A549 (cell line): ENCODE measurements at regions not wholly inside any gene's neighbourhood (a gene's known extent, or its start where the extent isn't known, plus 50 kb on each side); places are given as distances from the start of the nearest gene placed in this dataset.

ENCODE experiments used
- ATAC-seq, 2 experiments: fragments of 200-7000 bp in 1 of 2; fragments of >200 bp in 1 of 2; cut with Nextera tagmentation in 1 of 2; cut with Tn5 transposase in 1 of 2; 3 replicates each; pipeline versions ENCODE4 v1.8.0 to v1.9.1; 2018 to 2020; ENCODE audit warnings: mild to moderate bottlenecking in 1 of 2, moderate library complexity in 1 of 2
- CTCF ChIA-PET: fragments of 300-600 bp; sonication (Branson Sonifier 250); formaldehyde crosslinking; extraction: SDS; loops from one replicate; lab custom pipeline; 2021; ENCODE audit warnings: antibody characterized with exemption, inconsistent platforms; lab: Yijun Ruan, JAX
- POLR2A ChIA-PET: fragments of 350-600 bp; formaldehyde crosslinking; extraction: SDS; loops from one replicate; lab custom pipeline; 2021; ENCODE audit warnings: antibody characterized with exemption, inconsistent platforms; lab: Yijun Ruan, JAX
- DNase-seq, 2 experiments: peaks; one replicate each; pipeline versions ENCODE4 v3.0.0 to v3.0.0-alpha.2; 2011 to 2016; ENCODE audit warnings: low read depth in 1 of 2, low spot score in 1 of 2
- FAIRE-seq: peaks from 2 replicates; lab custom pipeline; 2011; peaks lifted over from hg19 to GRCh38; lab: Jason Lieb, UNC
- H3K27ac ChIP-seq, 2 experiments: fragments of >200 bp; sonication (Bioruptor Twin); formaldehyde crosslinking; 3 replicates each; pipeline ENCODE4 v1.5.1; 2016 to 2017
- H3K4me1 ChIP-seq: fragments of >200 bp; sonication (Bioruptor Twin); formaldehyde crosslinking; 3 replicates; pipeline ENCODE4 v1.6.1; 2016
- H3K4me2 ChIP-seq: fragments of >200 bp; sonication (Bioruptor Twin); formaldehyde crosslinking; 3 replicates; pipeline ENCODE4 v1.6.1; 2016
- H3K4me3 ChIP-seq: fragments of >200 bp; sonication (Bioruptor Twin); formaldehyde crosslinking; 3 replicates; pipeline ENCODE4 v1.5.1; 2016
- H3K9me3 ChIP-seq: fragments of >200 bp; sonication (Bioruptor Twin); formaldehyde crosslinking; 3 replicates; pipeline ENCODE4 v1.6.1; 2016
- BHLHE40 ChIP-seq: IDR thresholded peaks from 2 replicates; pipeline ENCODE4 v1.6.1; 2012; ENCODE audit warnings: low read depth, low read length, inconsistent platforms
- CBX8 ChIP-seq: fragments of 200-600 bp; sonication (generic); IDR thresholded peaks from 2 replicates; pipeline ENCODE4 v1.6.1; 2016
- FOSB ChIP-seq: fragments of 250-450 bp; sonication (Bioruptor Pico); IDR thresholded peaks from 2 replicates; pipeline ENCODE4 v1.5.0; 2020; ENCODE audit warnings: mild to moderate bottlenecking, moderate library complexity
- FOSL2 ChIP-seq, 2 experiments: fragments of 450-650 bp in 1 of 2; fragments of >200 bp in 1 of 2; sonication (Bioruptor Twin) in 1 of 2; formaldehyde crosslinking; IDR thresholded peaks; 2 replicates each; pipeline versions ENCODE4 v1.5.0 to v1.6.1; 2016 to 2020; ENCODE audit warnings: mild to moderate bottlenecking in 1 of 2, moderate library complexity in 1 of 2
- GATA3 ChIP-seq: IDR thresholded peaks from 2 replicates; pipeline ENCODE4 v1.6.1; 2012; ENCODE audit warnings: borderline replicate concordance
- HDAC2 ChIP-seq: fragments of 200-600 bp; sonication (generic); IDR thresholded peaks from 2 replicates; pipeline ENCODE4 v1.6.1; 2016
- HEYL ChIP-seq: fragments of 250-450 bp; sonication (Bioruptor Pico); IDR thresholded peaks from 2 replicates; pipeline ENCODE4 v1.8.0; 2021; ENCODE audit warnings: mild to moderate bottlenecking, moderate library complexity
- HOXB13 ChIP-seq: fragments of 250-450 bp; sonication (Bioruptor Pico); IDR thresholded peaks from 2 replicates; pipeline ENCODE4 v1.5.0; 2020; ENCODE audit warnings: low read depth, mild to moderate bottlenecking, moderate library complexity
- JUN ChIP-seq, 2 experiments: fragments of >200 bp; sonication (Bioruptor Twin); formaldehyde crosslinking; IDR thresholded peaks; 2 replicates in 1 of 2; 3 replicates in 1 of 2; pipeline ENCODE4 v1.6.1; 2016 to 2017
- JUNB ChIP-seq: fragments of >200 bp; sonication (Bioruptor Twin); formaldehyde crosslinking; IDR thresholded peaks from 2 replicates; pipeline ENCODE4 v1.6.1; 2016
- KDM1A ChIP-seq: fragments of 200-600 bp; sonication (generic); IDR thresholded peaks from 2 replicates; pipeline ENCODE4 v1.6.1; 2016; ENCODE audit warnings: low read depth, mild to moderate bottlenecking
- KDM5A ChIP-seq: fragments of 200-600 bp; sonication (generic); IDR thresholded peaks from 2 replicates; pipeline ENCODE4 v1.6.1; 2016; ENCODE audit warnings: antibody characterized with exemption, mild to moderate bottlenecking
- MAX ChIP-seq: IDR thresholded peaks from 2 replicates; pipeline ENCODE4 v1.6.1; 2012
- MYC ChIP-seq: IDR thresholded peaks from 2 replicates; pipeline ENCODE4 v1.6.1; 2012; ENCODE audit warnings: mild to moderate bottlenecking, inconsistent platforms, low read length, improper control_type of control experiment, borderline replicate concordance
- NFE2L2 ChIP-seq: fragments of 150-350 bp; conservative IDR thresholded peaks from 2 replicates; pipeline ENCODE4 v1.6.1; 2014; ENCODE audit warnings: low read length
- NPAS2 ChIP-seq: fragments of 250-450 bp; sonication (Bioruptor Pico); IDR thresholded peaks from 2 replicates; pipeline ENCODE4 v1.8.0; 2022; ENCODE audit warnings: mild to moderate bottlenecking, moderate library complexity, borderline replicate concordance
- PBX3 ChIP-seq: IDR thresholded peaks from 2 replicates; pipeline ENCODE4 v1.6.1; 2012
- POLR2A ChIP-seq: IDR thresholded peaks from 2 replicates; pipeline ENCODE4 v1.6.1; 2012; ENCODE audit warnings: mild to moderate bottlenecking, low read length
- RFX5 ChIP-seq: fragments of 450-650 bp; IDR thresholded peaks from 2 replicates; pipeline ENCODE4 v1.7.1; 2014; ENCODE audit warnings: antibody characterized with exemption, mild to moderate bottlenecking, moderate library complexity
- SMC3 ChIP-seq: fragments of >200 bp; sonication (Bioruptor Twin); formaldehyde crosslinking; IDR thresholded peaks from 3 replicates; pipeline ENCODE4 v1.6.1; 2018; ENCODE audit warnings: inconsistent platforms
- SREBF2 ChIP-seq: fragments of 450-650 bp; IDR thresholded peaks from 2 replicates; pipeline ENCODE4 v1.6.1; 2014; ENCODE audit warnings: mild to moderate bottlenecking, moderate library complexity
- TFCP2L1 ChIP-seq: fragments of 250-450 bp; sonication (Bioruptor Pico); IDR thresholded peaks from 2 replicates; pipeline ENCODE4 v1.5.0; 2021; ENCODE audit warnings: mild to moderate bottlenecking
- TP53 ChIP-seq: fragments of 250-450 bp; sonication (Bioruptor Pico); IDR thresholded peaks from 2 replicates; pipeline ENCODE4 v1.5.0; 2021; ENCODE audit warnings: mild to moderate bottlenecking, moderate library complexity
- ZFP36 ChIP-seq: fragments of 450-650 bp; IDR thresholded peaks from 2 replicates; pipeline ENCODE4 v1.6.1; 2014; ENCODE audit warnings: borderline replicate concordance; ENCODE audit not compliant: partially characterized antibody
- ZSCAN20 ChIP-seq: fragments of 250-450 bp; sonication (Bioruptor Pico); IDR thresholded peaks from 2 replicates; pipeline ENCODE4 v1.8.0; 2022; ENCODE audit warnings: mild to moderate bottlenecking, moderate library complexity
- WGBS: methylation state at CpG from one replicate; pipeline ENCODE4 v1.1.6; 2017; ENCODE audit errors: missing lambda C conversion rate; 5-methylcytosine and 5-hydroxymethylcytosine counted together
- TF ChIP-seq, protein P1 (sequence below): IDR thresholded peaks from 2 replicates; pipeline ENCODE4 v1.6.1; 2012; ENCODE audit warnings: low read depth, borderline replicate concordance
- TF ChIP-seq, protein P2 (sequence below): fragments of >200 bp; sonication (Bioruptor Twin); formaldehyde crosslinking; IDR thresholded peaks from 3 replicates; pipeline ENCODE4 v1.5.1; 2016
- TF ChIP-seq, protein P3 (sequence below): fragments of >200 bp; sonication (Bioruptor Twin); formaldehyde crosslinking; IDR thresholded peaks from 3 replicates; pipeline ENCODE4 v1.6.1; 2016

DNA sequence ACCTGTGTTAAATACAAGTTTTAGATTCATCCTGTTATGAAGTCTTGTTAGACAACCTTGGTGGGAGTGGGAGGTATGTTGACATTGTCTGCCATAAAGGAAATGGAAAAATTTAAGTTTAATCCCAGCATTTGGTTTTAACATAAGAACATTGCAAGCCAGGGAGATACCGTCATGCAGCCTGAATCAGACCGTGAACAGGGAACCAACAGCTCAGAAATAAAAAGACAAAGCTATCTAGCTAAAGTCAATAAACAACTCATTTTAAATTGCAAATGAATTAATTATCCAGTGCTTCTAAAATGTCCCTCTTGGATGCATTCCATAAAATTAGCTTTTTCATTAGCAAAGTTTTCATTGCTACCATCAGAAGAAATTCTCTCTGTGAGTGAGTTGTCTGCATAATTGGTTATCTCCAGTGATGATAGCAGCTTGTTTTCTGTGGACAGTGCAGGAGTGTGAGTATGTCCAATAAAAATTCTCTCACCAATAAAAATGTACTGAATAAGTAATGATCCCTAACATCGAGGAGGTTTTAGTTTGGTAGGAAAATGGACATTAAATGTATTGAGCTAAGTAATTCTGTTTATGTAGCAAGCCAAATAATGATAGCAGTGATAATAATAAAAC lies 170.6 kb upstream of the TMTC4 start:
- no peak for FAIRE-seq
- no peak for DNase-seq
- CTCF ChIA-PET, result interaction anchor here (0.6 kb wide), 1 partner anchor 966 kb away, joined by 3 read pairs; no protein-coding TSS in a partner anchor
- Histone ChIP-seq H3K4me3 (no peak overlapping the region), H3K27ac (no peak overlapping the region), H3K4me1 (no peaks in the 10 kb centered on the region), H3K4me2 (no peak overlapping the region), H3K9me3 (no peaks in the 10 kb centered on the region)
- TF ChIP-seq ZFP36, result no peak
- no peak for TF ChIP-seq NFE2L2
- TF ChIP-seq TP53, result no peak
- TF ChIP-seq, protein P1, sequence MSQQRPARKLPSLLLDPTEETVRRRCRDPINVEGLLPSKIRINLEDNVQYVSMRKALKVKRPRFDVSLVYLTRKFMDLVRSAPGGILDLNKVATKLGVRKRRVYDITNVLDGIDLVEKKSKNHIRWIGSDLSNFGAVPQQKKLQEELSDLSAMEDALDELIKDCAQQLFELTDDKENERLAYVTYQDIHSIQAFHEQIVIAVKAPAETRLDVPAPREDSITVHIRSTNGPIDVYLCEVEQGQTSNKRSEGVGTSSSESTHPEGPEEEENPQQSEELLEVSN, result no peak
- 27% methylated on average over 3 of the region's 3 CpGs for WGBS
- ATAC-seq, result no peak
- POLR2A ChIA-PET, result no interaction called here

DNA sequence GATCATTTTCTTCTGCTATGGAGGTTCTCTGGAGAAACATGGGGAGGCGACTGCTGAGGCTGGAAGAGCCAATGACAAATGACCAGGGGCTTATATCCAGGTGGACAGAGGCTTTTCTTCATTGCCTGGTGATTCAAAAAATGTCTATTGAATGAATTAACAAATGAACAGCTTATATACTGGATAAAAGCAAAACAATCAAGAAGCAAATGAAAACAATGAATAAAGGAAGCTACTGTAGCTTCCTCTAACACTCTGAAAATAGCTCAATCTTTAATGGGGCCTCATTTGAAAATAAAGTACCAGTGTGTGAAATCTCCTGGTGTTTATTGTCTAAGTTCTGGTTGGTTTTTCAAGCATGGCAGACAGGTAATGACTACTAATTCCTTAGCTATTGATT lies 167.5 kb upstream of the TMTC4 start:
- ChIA-PET POLR2A (no interaction called here), CTCF (no interaction called here)
- H3K9me3 ChIP-seq, result no peaks in the 10 kb centered on the region
- 0% methylated on average over 1 of the region's 1 CpG for WGBS
- no peak overlapping the region for H3K27ac ChIP-seq
- TF ChIP-seq, protein P2, sequence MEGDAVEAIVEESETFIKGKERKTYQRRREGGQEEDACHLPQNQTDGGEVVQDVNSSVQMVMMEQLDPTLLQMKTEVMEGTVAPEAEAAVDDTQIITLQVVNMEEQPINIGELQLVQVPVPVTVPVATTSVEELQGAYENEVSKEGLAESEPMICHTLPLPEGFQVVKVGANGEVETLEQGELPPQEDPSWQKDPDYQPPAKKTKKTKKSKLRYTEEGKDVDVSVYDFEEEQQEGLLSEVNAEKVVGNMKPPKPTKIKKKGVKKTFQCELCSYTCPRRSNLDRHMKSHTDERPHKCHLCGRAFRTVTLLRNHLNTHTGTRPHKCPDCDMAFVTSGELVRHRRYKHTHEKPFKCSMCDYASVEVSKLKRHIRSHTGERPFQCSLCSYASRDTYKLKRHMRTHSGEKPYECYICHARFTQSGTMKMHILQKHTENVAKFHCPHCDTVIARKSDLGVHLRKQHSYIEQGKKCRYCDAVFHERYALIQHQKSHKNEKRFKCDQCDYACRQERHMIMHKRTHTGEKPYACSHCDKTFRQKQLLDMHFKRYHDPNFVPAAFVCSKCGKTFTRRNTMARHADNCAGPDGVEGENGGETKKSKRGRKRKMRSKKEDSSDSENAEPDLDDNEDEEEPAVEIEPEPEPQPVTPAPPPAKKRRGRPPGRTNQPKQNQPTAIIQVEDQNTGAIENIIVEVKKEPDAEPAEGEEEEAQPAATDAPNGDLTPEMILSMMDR, result no peak
- TF ChIP-seq, protein P3, sequence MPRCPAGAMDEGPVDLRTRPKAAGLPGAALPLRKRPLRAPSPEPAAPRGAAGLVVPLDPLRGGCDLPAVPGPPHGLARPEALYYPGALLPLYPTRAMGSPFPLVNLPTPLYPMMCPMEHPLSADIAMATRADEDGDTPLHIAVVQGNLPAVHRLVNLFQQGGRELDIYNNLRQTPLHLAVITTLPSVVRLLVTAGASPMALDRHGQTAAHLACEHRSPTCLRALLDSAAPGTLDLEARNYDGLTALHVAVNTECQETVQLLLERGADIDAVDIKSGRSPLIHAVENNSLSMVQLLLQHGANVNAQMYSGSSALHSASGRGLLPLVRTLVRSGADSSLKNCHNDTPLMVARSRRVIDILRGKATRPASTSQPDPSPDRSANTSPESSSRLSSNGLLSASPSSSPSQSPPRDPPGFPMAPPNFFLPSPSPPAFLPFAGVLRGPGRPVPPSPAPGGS, result no peak
- TF ChIP-seq FOSB, result no peak
- no peak for TF ChIP-seq TP53
- TF ChIP-seq KDM1A, result no peak
- TF ChIP-seq ZSCAN20 (CRISPR knock-in tag), result no peak
- no peak for TF ChIP-seq GATA3
- no peak for TF ChIP-seq MYC
- no peak for TF ChIP-seq FOSL2 (IDR thresholded peaks at IDR 0.05)
- no peak for TF ChIP-seq FOSL2 (CRISPR knock-in tag; IDR thresholded peaks at IDR 0.05)
- TF ChIP-seq, protein P1, result no peak
- TF ChIP-seq SMC3, result no peak
- TF ChIP-seq PBX3, result no peak
- no peak for TF ChIP-seq TFCP2L1 (CRISPR knock-in tag)
- TF ChIP-seq JUN (IDR thresholded peaks at IDR 0.05), result no peak
- no peak for TF ChIP-seq HDAC2
- TF ChIP-seq JUNB, result no peak
- H3K4me1 ChIP-seq, result no peaks in the 10 kb centered on the region
- no peak for ATAC-seq
- FAIRE-seq, result no peak
- H3K4me2 ChIP-seq, result no peak overlapping the region
- no peak for DNase-seq
- H3K4me3 ChIP-seq, result no peak overlapping the region

DNA sequence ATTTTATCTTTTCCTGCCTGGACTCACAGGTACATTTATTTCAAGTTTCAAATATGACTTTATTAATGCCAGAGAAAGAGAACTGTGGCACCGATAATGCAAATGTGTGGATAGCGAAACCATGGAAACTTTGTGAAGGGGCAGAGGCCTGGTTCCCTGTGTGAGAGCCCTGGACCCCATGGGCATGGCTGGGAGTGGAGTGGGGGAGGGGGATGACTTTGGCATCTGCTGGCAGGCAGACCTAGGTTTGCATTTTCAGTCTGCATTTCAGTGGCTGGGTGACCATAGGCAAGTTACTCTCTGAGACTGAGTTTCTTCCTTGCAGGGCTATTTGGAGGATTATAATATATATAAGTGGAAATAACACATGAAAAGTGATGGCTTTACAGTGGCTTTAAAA lies 163.8 kb upstream of the TMTC4 start:
- CTCF ChIA-PET, result no interaction called here
- TF ChIP-seq, protein P1, result no peak
- TF ChIP-seq KDM5A, result no peak
- no peak for TF ChIP-seq CBX8
- TF ChIP-seq, protein P3, result no peak
- no peak for TF ChIP-seq ZFP36
- no peak for TF ChIP-seq MAX
- TF ChIP-seq POLR2A, result no peak
- no peak for TF ChIP-seq HEYL (CRISPR knock-in tag)
- no peak for TF ChIP-seq BHLHE40
- TF ChIP-seq RFX5, result no peak
- TF ChIP-seq SREBF2, result no peak
- no peak for TF ChIP-seq HOXB13
- TF ChIP-seq NPAS2 (CRISPR knock-in tag), result no peak

More for the DNA sequence above, 163.8 kb upstream of the TMTC4 start:
- Histone ChIP-seq H3K4me2 (no peak overlapping the region), H3K27ac (no peak overlapping the region), H3K4me1 (no peaks in the 10 kb centered on the region), H3K4me3 (no peak overlapping the region), H3K9me3 (no peaks in the 10 kb centered on the region)
- FAIRE-seq (no peak), ATAC-seq (no peak), DNase-seq (no peak)
- POLR2A ChIA-PET, result no interaction called here
- 50% methylated on average over 2 of the region's 2 CpGs for WGBS
